Kidney (tissue), 13 donors: ENCODE measurements at regions not wholly inside any gene's neighbourhood (a gene's known extent, or its start where the extent isn't known, plus 50 kb on each side); places are given as distances from the start of the nearest gene placed in this dataset.
A peak's percentile ranks its signal among the peaks of the same experiment; 100 is the strongest.
"Not testable (repeated sequence)": the region's sequence is repeated elsewhere in the genome, so short reads cannot be mapped to it uniquely, and the experiment has no call there.

Experiments
- DNase-seq, 5 donors: peaks; one replicate each; pipeline ENCODE4 v3.0.0-alpha.2; 2013 to 2020
- FAIRE-seq: peaks from 2 replicates; lab custom pipeline; 2012; peaks lifted over from hg19 to GRCh38; lab: Jason Lieb, UNC
- H3K27ac ChIP-seq, 2 donors: one replicate each; pipeline ENCODE4 v1.7.0; 2013; ENCODE audit warnings: low read depth in 2 of 2, low read length in 2 of 2, inconsistent platforms in 1 of 2
- H3K27me3 ChIP-seq: one replicate; pipeline ENCODE4 v1.7.1; 2013; ENCODE audit warnings: low read length, inconsistent platforms; ENCODE audit not compliant: control insufficient read depth, insufficient read depth
- H3K36me3 ChIP-seq, 3 donors: one replicate each; pipeline versions ENCODE4 v1.7.0 to v1.7.1; 2013; ENCODE audit warnings: low read length in 3 of 3, control low read depth in 1 of 3, inconsistent platforms in 1 of 3; ENCODE audit not compliant: insufficient read depth in 3 of 3, control insufficient read depth in 2 of 3
- H3K4me1 ChIP-seq, 3 donors: one replicate each; pipeline versions ENCODE4 v1.7.0 to v1.7.1; 2013; ENCODE audit warnings: low read length in 3 of 3, inconsistent platforms in 1 of 3, low read depth in 1 of 3; ENCODE audit not compliant: control insufficient read depth in 2 of 3, insufficient read depth in 2 of 3
- H3K4me3 ChIP-seq, 3 donors: one replicate each; pipeline versions ENCODE4 v1.7.0 to v1.8.1; 2013; ENCODE audit warnings: low read length in 3 of 3, control low read depth in 1 of 3, inconsistent platforms in 1 of 3
- H3K9ac ChIP-seq, 3 donors: one replicate each; pipeline versions ENCODE4 v1.7.0 to v1.7.1; 2013; ENCODE audit warnings: low read length in 3 of 3, control low read depth in 1 of 3, inconsistent platforms in 1 of 3
- H3K9me3 ChIP-seq, 3 donors: one replicate each; pipeline versions ENCODE4 v1.7.0 to v1.7.1; 2013; ENCODE audit warnings: low read length in 3 of 3, control low read depth in 1 of 3, inconsistent platforms in 1 of 3; ENCODE audit not compliant: control insufficient read depth in 2 of 3, insufficient read depth in 1 of 3
- intact Hi-C: fragments of 100-400 bp; cut with DNase I; formaldehyde crosslinking; loops from one replicate; pipeline ENCODE4 v1.11.1; 2022
- TF ChIP-seq, protein P1 (sequence below): IDR thresholded peaks from 3 replicates; pipeline ENCODE4 v1.5.1; 2012; ENCODE audit warnings: mild to moderate bottlenecking, moderate library complexity, borderline replicate concordance; ENCODE audit not compliant: insufficient read depth; ENCODE audit errors: extremely low read depth
- donor health status: control.
- donor health status: control.
- donor health status: control.
- donor health status: control.
- donor health status: control.
- donor health status: DM: yes; HTN: yes; CAD: no.
- donor health status: Normal renal cell carcinoma (clear cell type).

- Histone ChIP-seq H3K9me3 (no peaks in the 10 kb centered on the region), H3K27ac (peak overlapping the region; percentile 45 to 47), H3K4me1 (peaks cover 0 to 3% (median 0%) of the 10 kb centered on the region in 3 donors), H3K36me3 (no peaks in the 10 kb centered on the region), H3K9ac (no peak overlapping the region), H3K27me3 (no peaks in the 10 kb centered on the region), H3K4me3 (no peak overlapping the region)
- intact Hi-C loops, result no loop called here
- FAIRE-seq (no peak), DNase-seq (peak; percentile 54 to 96 (median 73))
- TF ChIP-seq, protein P1, sequence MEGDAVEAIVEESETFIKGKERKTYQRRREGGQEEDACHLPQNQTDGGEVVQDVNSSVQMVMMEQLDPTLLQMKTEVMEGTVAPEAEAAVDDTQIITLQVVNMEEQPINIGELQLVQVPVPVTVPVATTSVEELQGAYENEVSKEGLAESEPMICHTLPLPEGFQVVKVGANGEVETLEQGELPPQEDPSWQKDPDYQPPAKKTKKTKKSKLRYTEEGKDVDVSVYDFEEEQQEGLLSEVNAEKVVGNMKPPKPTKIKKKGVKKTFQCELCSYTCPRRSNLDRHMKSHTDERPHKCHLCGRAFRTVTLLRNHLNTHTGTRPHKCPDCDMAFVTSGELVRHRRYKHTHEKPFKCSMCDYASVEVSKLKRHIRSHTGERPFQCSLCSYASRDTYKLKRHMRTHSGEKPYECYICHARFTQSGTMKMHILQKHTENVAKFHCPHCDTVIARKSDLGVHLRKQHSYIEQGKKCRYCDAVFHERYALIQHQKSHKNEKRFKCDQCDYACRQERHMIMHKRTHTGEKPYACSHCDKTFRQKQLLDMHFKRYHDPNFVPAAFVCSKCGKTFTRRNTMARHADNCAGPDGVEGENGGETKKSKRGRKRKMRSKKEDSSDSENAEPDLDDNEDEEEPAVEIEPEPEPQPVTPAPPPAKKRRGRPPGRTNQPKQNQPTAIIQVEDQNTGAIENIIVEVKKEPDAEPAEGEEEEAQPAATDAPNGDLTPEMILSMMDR, result no peak
These were observed 78.0 kb downstream of the FGD2 start for GRCh38 chr6:37083243-37084138.

GRCh38 chr6:37084665-37085064 is 79.2 kb downstream of the FGD2 start:
- H3K36me3 ChIP-seq, H3K4me1 ChIP-seq, H3K27ac ChIP-seq, H3K4me3 ChIP-seq, H3K9ac ChIP-seq, H3K9me3 ChIP-seq, DNase-seq, FAIRE-seq, intact Hi-C loops, H3K27me3 ChIP-seq: not testable (repeated sequence)

DNA sequence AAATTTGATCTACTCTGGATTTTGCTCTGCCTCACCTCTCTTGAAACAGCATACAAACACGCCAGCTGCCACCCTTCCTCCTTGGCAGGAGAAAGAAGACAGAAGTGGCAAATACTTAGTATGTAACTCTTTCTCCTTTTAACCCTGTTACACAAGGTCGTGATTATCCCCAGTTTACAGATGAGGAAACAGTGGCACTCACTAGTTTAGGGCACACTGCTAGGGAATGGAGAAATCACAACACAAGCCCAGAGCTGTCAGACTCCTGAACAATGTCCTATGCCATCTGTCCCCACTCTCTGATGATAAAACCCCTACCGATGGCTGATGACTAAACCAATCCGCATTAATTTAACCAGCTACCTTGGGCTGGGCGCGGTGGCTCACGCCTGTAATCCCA is 79.7 kb downstream of the FGD2 start:
- intact Hi-C loops, result no loop called here
- no peak overlapping the region for H3K9ac ChIP-seq
- H3K4me3 ChIP-seq, result no peak overlapping the region
- TF ChIP-seq, protein P1, result no peak
- H3K36me3 ChIP-seq, result no peaks in the 10 kb centered on the region
- DNase-seq (no peak), FAIRE-seq (no peak)
- H3K27me3 ChIP-seq, result no peaks in the 10 kb centered on the region
- no peaks in the 10 kb centered on the region for H3K9me3 ChIP-seq
- H3K4me1 ChIP-seq, result peaks cover 0 to 3% (median 0%) of the 10 kb centered on the region in 3 donors
- H3K27ac ChIP-seq, result no peak overlapping the region

GRCh38 chr6:37088897-37089296 is 81.1 kb upstream of the PIM1 start:
- no peak for FAIRE-seq
- intact Hi-C loops, result no loop called here

More at GRCh38 chr6:37088897-37089296, 81.1 kb upstream of the PIM1 start:
- no peak overlapping the region for H3K4me3 ChIP-seq
- DNase-seq, result peak in 1 of 5 donors; percentile 74
- no peaks in the 10 kb centered on the region for H3K36me3 ChIP-seq
- H3K27me3 ChIP-seq, result no peaks in the 10 kb centered on the region
- no peak overlapping the region for H3K9ac ChIP-seq
- H3K4me1 ChIP-seq, result peaks cover 0 to 12% (median 10%) of the 10 kb centered on the region in 3 donors
- no peaks in the 10 kb centered on the region for H3K9me3 ChIP-seq
- TF ChIP-seq, protein P1, result no peak
- no peak overlapping the region for H3K27ac ChIP-seq
